Neural crest cell (in vitro differentiated cells): ENCODE measurements at regions not wholly inside any gene's neighbourhood (a gene's known extent, or its start where the extent isn't known, plus 50 kb on each side); places are given as distances from the start of the nearest gene placed in this dataset.

Experiments used
- DNase-seq: peaks from one replicate; pipeline ENCODE4 v3.0.0; 2021; ENCODE audit warnings: low read depth, mixed read lengths, low spot score
- H3K27ac Mint-ChIP-seq: one replicate; pipeline ENCODE4 v1.8.0; 2021; ENCODE audit warnings: mild to moderate bottlenecking, mixed read lengths; ENCODE audit not compliant: unreplicated experiment
- H3K27me3 Mint-ChIP-seq: 2 replicates; pipeline ENCODE4 v1.8.0; 2021; ENCODE audit warnings: low read depth, mild to moderate bottlenecking, mixed read lengths
- H3K36me3 Mint-ChIP-seq: 2 replicates; pipeline ENCODE4 v1.8.0; 2021; ENCODE audit warnings: low read depth, mild to moderate bottlenecking, mixed read lengths
- H3K4me1 Mint-ChIP-seq: 2 replicates; pipeline ENCODE4 v1.8.0; 2021; ENCODE audit warnings: mixed read lengths
- H3K4me3 Mint-ChIP-seq: one replicate; pipeline ENCODE4 v1.8.0; 2021; ENCODE audit warnings: mild to moderate bottlenecking, mixed read lengths
- H3K9me3 Mint-ChIP-seq: 2 replicates; pipeline ENCODE4 v1.8.0; 2021; ENCODE audit warnings: mixed read lengths
- TF ChIP-seq, protein P1 (sequence below): fragments of 200-600 bp; sonication (generic); conservative IDR thresholded peaks from 2 replicates; pipeline ENCODE4 v1.5.0; 2021; ENCODE audit warnings: antibody characterized with exemption, mild to moderate bottlenecking

DNA sequence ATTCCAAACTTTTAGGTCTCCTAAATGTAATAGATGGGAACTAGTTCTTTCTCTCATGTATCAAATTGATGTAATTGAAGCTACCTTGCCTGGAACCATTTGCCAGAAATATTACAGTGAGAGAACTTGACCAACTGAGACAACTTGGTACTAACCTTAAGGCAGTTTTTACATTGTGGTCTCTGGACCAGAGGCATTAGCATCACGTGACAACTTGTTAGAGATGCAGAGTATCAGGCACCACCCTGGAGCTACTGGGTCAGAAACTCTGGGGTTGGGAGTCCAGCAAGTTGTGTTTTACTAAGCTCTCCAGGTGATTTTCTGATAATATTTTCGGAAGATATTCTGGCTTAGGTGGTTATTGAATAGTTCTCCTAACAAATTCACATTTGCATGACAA, 982.1 kb upstream of the SLC35B3 start:
- Mint-ChIP-seq H3K27me3 (no peaks in the 10 kb centered on the region), H3K27ac (no peak overlapping the region), H3K4me3 (no peak overlapping the region), H3K36me3 (no peaks in the 10 kb centered on the region), H3K4me1 (no peaks in the 10 kb centered on the region), H3K9me3 (peaks cover 7% of the 10 kb centered on the region)
- DNase-seq = no peak
- TF ChIP-seq, protein P1, sequence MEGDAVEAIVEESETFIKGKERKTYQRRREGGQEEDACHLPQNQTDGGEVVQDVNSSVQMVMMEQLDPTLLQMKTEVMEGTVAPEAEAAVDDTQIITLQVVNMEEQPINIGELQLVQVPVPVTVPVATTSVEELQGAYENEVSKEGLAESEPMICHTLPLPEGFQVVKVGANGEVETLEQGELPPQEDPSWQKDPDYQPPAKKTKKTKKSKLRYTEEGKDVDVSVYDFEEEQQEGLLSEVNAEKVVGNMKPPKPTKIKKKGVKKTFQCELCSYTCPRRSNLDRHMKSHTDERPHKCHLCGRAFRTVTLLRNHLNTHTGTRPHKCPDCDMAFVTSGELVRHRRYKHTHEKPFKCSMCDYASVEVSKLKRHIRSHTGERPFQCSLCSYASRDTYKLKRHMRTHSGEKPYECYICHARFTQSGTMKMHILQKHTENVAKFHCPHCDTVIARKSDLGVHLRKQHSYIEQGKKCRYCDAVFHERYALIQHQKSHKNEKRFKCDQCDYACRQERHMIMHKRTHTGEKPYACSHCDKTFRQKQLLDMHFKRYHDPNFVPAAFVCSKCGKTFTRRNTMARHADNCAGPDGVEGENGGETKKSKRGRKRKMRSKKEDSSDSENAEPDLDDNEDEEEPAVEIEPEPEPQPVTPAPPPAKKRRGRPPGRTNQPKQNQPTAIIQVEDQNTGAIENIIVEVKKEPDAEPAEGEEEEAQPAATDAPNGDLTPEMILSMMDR = no peak

DNA sequence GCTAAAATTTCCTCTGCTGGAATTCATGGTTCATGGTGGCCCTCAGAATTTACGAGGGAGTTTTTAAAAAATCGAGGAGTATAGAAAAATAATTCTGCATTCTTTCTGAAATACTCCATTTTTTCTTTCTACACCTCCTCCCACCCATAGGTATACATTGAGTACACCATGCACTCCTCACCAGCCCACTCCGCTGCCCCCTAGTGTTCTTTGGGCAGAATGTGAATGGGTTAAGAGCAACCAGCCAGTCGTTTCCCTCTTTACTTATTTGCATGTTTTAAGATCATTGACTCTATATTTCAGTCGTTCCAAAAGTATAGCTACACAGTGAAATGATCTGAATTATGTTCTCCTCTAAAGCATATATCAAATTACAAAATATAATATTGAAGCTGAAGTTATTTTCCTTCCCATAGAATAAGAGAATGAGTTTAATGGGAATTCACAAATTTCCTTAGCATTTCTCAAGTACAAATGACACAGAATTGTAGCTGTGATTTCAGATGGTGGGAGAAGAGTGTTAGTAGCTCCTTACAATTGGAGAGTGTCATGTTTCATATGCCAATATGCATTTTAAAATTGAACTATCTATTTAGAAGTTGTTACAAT, 977.7 kb upstream of the SLC35B3 start:
- Mint-ChIP-seq H3K4me1 (no peaks in the 10 kb centered on the region), H3K9me3 (peaks cover 4% of the 10 kb centered on the region), H3K36me3 (no peaks in the 10 kb centered on the region), H3K4me3 (no peak overlapping the region), H3K27me3 (no peaks in the 10 kb centered on the region), H3K27ac (no peak overlapping the region)
- TF ChIP-seq, protein P1 = peak; percentile 62
- no peak for DNase-seq

DNA sequence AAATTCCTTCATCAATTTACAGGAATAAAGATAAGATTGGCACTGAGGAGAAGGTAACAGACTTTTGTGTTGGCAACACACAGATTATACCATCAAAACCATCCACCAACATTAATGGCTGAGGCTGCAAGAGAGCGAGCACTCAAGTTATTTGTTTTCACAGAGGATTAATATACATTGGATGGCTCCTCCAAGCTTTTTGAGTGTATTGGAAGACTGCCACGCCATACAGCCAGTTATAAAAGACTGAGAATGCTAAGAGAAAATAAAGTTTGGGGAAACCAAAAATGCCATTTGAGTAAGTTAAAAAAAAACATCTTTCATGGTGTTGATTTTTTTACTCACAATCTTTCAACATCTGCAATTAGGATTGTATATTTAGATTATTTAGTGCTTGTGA, 973.8 kb upstream of the SLC35B3 start:
- peaks cover 4% of the 10 kb centered on the region for H3K9me3 Mint-ChIP-seq
- no peaks in the 10 kb centered on the region for H3K36me3 Mint-ChIP-seq
- H3K27me3 Mint-ChIP-seq = no peaks in the 10 kb centered on the region
- DNase-seq = no peak
- H3K27ac Mint-ChIP-seq = no peak overlapping the region
- no peaks in the 10 kb centered on the region for H3K4me1 Mint-ChIP-seq
- TF ChIP-seq, protein P1 = no peak
- H3K4me3 Mint-ChIP-seq = no peak overlapping the region

DNA sequence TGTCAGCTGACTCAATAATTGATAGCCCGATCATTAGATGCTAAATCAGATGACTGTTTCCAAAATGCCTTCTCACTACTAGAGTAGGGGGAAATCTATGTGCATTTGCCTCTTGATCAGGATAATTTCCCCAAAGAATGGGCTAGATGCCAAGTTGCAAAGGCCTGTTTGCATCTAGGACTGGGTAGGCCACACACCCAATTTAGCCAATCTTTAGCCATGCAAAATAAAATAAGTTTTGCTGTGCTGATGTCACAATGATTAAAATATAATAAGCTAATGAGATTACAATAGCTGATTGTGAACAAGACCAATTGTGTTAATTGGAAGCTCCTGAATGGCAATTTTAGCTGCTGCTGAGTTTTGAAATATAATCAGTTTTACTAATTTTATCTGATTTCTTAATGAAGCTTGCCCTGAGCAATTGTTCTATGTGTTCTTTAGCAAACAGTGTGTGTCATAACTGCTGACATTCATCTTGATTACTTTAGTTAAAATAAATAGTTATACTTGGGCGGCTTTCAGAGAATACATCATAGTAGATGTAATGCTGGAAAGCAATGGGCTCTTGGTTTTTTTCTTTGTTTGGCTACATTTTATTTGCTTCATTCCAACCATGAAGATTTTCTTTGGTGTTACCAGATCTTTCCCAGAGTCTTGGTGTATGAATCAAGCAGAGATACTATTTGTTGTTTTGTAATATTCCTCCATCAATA, 973.2 kb upstream of the SLC35B3 start:
- H3K4me3 Mint-ChIP-seq = no peak overlapping the region
- TF ChIP-seq, protein P1 = no peak
- DNase-seq = no peak
- no peaks in the 10 kb centered on the region for H3K4me1 Mint-ChIP-seq
- H3K36me3 Mint-ChIP-seq = no peaks in the 10 kb centered on the region
- H3K9me3 Mint-ChIP-seq = peaks cover 4% of the 10 kb centered on the region
- no peaks in the 10 kb centered on the region for H3K27me3 Mint-ChIP-seq
- H3K27ac Mint-ChIP-seq = no peak overlapping the region

DNA sequence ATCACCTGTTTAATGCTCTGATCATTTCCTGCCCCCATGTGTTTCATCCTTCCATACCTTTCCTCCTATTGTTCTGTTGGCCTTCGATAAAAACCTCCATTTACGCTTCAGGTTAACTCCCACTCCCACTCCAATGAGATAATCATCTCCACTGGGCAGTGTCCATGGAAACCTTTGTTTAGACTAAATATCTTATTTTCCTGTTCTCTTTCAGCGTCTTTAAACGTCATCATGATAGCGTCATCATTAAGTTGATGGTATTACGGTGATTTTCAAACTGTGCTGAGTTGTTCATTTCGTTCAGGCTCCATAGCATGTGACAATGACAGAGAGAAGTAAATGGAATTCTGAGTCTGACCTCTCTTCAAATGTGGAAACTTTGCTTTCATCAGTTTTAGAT, 970.5 kb upstream of the SLC35B3 start:
- Mint-ChIP-seq H3K27me3 (no peaks in the 10 kb centered on the region), H3K9me3 (no peaks in the 10 kb centered on the region), H3K4me3 (no peak overlapping the region), H3K4me1 (peaks cover 6% of the 10 kb centered on the region), H3K27ac (no peak overlapping the region), H3K36me3 (no peaks in the 10 kb centered on the region)
- TF ChIP-seq, protein P1 = no peak
- DNase-seq = no peak
